ENCODE measurements at regions not wholly inside any gene's neighbourhood (a gene's known extent, or its start where the extent isn't known, plus 50 kb on each side); places are given as distances from the start of the nearest gene placed in this dataset.

- TF ChIP-seq CTCF (IDR thresholded peaks at IDR 0.05) (no peak), POLR2A (IDR thresholded peaks at IDR 0.05) (no peak)
These were observed 283.1 kb downstream of the SUCLG1 start for GRCh38 chr2:84175970-84176369.

Data from body of pancreas (tissue), 4 donors.